SH-SY5Y (cell line): ENCODE measurements at regions not wholly inside any gene's neighbourhood (a gene's known extent, or its start where the extent isn't known, plus 50 kb on each side); places are given as distances from the start of the nearest gene placed in this dataset.

ENCODE experiments used
- GATA2 ChIP-seq: IDR thresholded peaks from 2 replicates; pipeline ENCODE4 v1.6.1; 2011; ENCODE audit warnings: mild to moderate bottlenecking, low read depth, low read length
- GATA3 ChIP-seq: IDR thresholded peaks from 2 replicates; pipeline ENCODE4 v1.6.1; 2011; ENCODE audit warnings: low read depth, mild to moderate bottlenecking, low read length, moderate library complexity

DNA sequence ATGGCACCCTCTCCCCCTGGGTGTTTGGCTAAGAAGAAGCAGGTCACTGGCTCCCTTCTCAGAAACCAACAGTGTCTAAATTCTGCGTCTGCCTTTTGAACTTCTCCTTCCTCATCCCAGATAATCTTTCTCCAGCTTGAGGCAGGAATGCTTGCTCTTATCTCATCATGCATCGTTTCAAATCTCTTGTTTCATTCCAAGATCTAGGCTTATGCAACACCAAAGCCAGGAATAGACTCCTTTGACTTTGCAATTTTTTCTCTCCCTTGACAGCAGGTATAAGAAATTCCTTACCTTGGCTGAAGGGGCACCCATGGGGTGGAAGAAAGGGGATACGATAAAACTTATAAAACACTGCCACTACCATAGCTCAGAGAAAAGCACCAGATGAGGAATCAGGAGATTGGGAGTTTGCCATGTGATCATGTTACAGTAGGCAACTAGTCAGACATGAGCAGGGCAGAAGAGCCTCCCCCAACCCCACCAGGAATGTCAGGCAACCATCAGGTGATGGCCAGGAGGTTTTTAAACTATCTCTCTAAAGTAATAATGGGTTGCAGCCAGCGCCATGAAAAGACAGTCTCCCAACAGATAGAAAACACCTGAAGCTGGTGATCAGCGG is 498.9 kb downstream of the KLF12 start:
- TF ChIP-seq GATA2 (no peak), GATA3 (no peak)
